OCI-LY1 (cell line): ENCODE measurements at regions not wholly inside any gene's neighbourhood (a gene's known extent, or its start where the extent isn't known, plus 50 kb on each side); places are given as distances from the start of the nearest gene placed in this dataset.

ENCODE experiments used
- H2AFZ ChIP-seq: fragments of 200-600 bp; sonication (generic), shearing (Covaris generic); 2 replicates; pipeline ENCODE4 v1.6.0; 2014; ENCODE audit warnings: antibody characterized with exemption, mild to moderate bottlenecking, low read length
- H3F3A ChIP-seq: fragments of 200-600 bp; sonication (generic), shearing (Covaris generic); 2 replicates; pipeline ENCODE4 v1.6.0; 2014; ENCODE audit warnings: mild to moderate bottlenecking, antibody characterized with exemption, low read length, moderate library complexity; ENCODE audit not compliant: insufficient read depth
- H3K27ac ChIP-seq: fragments of 200-600 bp; sonication (generic); 2 replicates; pipeline ENCODE4 v1.5.1; 2014; ENCODE audit warnings: low read length, mixed run types, mild to moderate bottlenecking, low read depth; ENCODE audit not compliant: poor library complexity, severe bottlenecking
- H3K27me3 ChIP-seq: fragments of 200-600 bp; sonication (generic); 2 replicates; pipeline ENCODE4 v1.6.0; 2014; ENCODE audit warnings: antibody characterized with exemption, mild to moderate bottlenecking, low read length, moderate library complexity; ENCODE audit not compliant: insufficient read depth
- H3K36me3 ChIP-seq: fragments of 200-600 bp; sonication (generic); 2 replicates; pipeline ENCODE4 v1.6.1; 2014; ENCODE audit warnings: mild to moderate bottlenecking, antibody characterized with exemption, low read length, moderate library complexity, mixed read lengths; ENCODE audit not compliant: insufficient read depth
- H3K4me1 ChIP-seq: fragments of 200-600 bp; sonication (generic); 2 replicates; pipeline ENCODE4 v1.5.1; 2014; ENCODE audit warnings: mild to moderate bottlenecking, low read length, moderate library complexity; ENCODE audit not compliant: insufficient read depth, severe bottlenecking
- H3K4me2 ChIP-seq: fragments of 200-600 bp; sonication (generic), shearing (Covaris generic); 2 replicates; pipeline ENCODE4 v1.6.1; 2014; ENCODE audit warnings: low read length
- H3K4me3 ChIP-seq: fragments of 200-600 bp; sonication (generic); 2 replicates; pipeline ENCODE4 v1.5.1; 2014; ENCODE audit warnings: low read length, low read depth, mild to moderate bottlenecking, mixed read lengths; ENCODE audit not compliant: poor library complexity, severe bottlenecking
- H3K79me2 ChIP-seq: fragments of 200-600 bp; shearing (Covaris generic); 2 replicates; pipeline ENCODE4 v1.6.1; 2016; ENCODE audit warnings: mixed run types, low read length, mixed read lengths; ENCODE audit not compliant: insufficient read depth
- H3K9ac ChIP-seq: fragments of 200-600 bp; sonication (generic), shearing (Covaris generic); 2 replicates; pipeline ENCODE4 v1.6.1; 2014; ENCODE audit warnings: mild to moderate bottlenecking, low read length, mixed read lengths
- H3K9me2 ChIP-seq: fragments of 200-600 bp; sonication (generic), shearing (Covaris generic); 2 replicates; pipeline ENCODE4 v1.6.1; 2014; ENCODE audit warnings: low read depth, mild to moderate bottlenecking, low read length, mixed read lengths
- H3K9me3 ChIP-seq: fragments of 200-600 bp; shearing (Covaris generic); 2 replicates; pipeline ENCODE4 v1.6.1; 2014; ENCODE audit warnings: low read length, mixed read lengths
- H4K20me1 ChIP-seq: fragments of 200-600 bp; sonication (generic), shearing (Covaris generic); 2 replicates; pipeline ENCODE4 v1.6.0; 2016; ENCODE audit warnings: mild to moderate bottlenecking, low read length; ENCODE audit not compliant: insufficient read depth
- CTCF ChIP-seq: fragments of 200-600 bp; sonication (generic), shearing (Covaris generic); IDR thresholded peaks from 2 replicates; pipeline ENCODE4 v1.5.1; 2017; ENCODE audit warnings: mild to moderate bottlenecking, antibody characterized with exemption, low read length, moderate library complexity, mixed read lengths
- EZH2 ChIP-seq: fragments of 200-600 bp; sonication (generic), shearing (Covaris generic); IDR thresholded peaks from 2 replicates; pipeline ENCODE4 v1.8.0; 2017; ENCODE audit warnings: borderline replicate concordance, mixed run types, mild to moderate bottlenecking, antibody characterized with exemption, low read length, moderate library complexity, mixed read lengths

GRCh38 chr9:82599336-82599949 lies 463.5 kb downstream of the RASEF start:
- Histone ChIP-seq H3F3A (no peaks in the 10 kb centered on the region), H3K9me2 (no peaks in the 10 kb centered on the region), H3K4me1 (peaks cover 8% of the 10 kb centered on the region), H3K9ac (no peak overlapping the region), H3K27ac (no peak overlapping the region), H3K4me3 (no peak overlapping the region), H3K4me2 (no peak overlapping the region), H3K27me3 (no peaks in the 10 kb centered on the region), H2AFZ (no peak overlapping the region), H3K9me3 (no peaks in the 10 kb centered on the region), H4K20me1 (no peaks in the 10 kb centered on the region), H3K36me3 (no peaks in the 10 kb centered on the region), H3K79me2 (no peaks in the 10 kb centered on the region)
- TF ChIP-seq CTCF (no peak), EZH2 (no peak)

GRCh38 chr9:82600536-82601292 lies 462.2 kb downstream of the RASEF start:
- no peaks in the 10 kb centered on the region for H3K9me3 ChIP-seq
- H4K20me1 ChIP-seq: no peaks in the 10 kb centered on the region
- H3K79me2 ChIP-seq: no peaks in the 10 kb centered on the region
- H3K9me2 ChIP-seq: no peaks in the 10 kb centered on the region
- H3K9ac ChIP-seq: no peak overlapping the region
- H3K4me1 ChIP-seq: peaks cover 8% of the 10 kb centered on the region
- H3K27ac ChIP-seq: no peak overlapping the region
- H3K4me3 ChIP-seq: no peak overlapping the region
- no peak overlapping the region; the same call in 1 of the 2 replicates for H3K4me2 ChIP-seq
- H3F3A ChIP-seq: no peaks in the 10 kb centered on the region
- no peaks in the 10 kb centered on the region for H3K36me3 ChIP-seq
- no peak for TF ChIP-seq EZH2
- TF ChIP-seq CTCF: no peak
- H3K27me3 ChIP-seq: no peaks in the 10 kb centered on the region
- no peak overlapping the region for H2AFZ ChIP-seq

- Histone ChIP-seq H3K4me3 (no peak overlapping the region), H2AFZ (no peak overlapping the region), H3K4me2 (no peak overlapping the region; the same call in 1 of the 2 replicates), H3K27ac (no peak overlapping the region), H4K20me1 (no peaks in the 10 kb centered on the region), H3F3A (no peaks in the 10 kb centered on the region), H3K9me3 (no peaks in the 10 kb centered on the region), H3K36me3 (no peaks in the 10 kb centered on the region), H3K4me1 (peaks cover 8% of the 10 kb centered on the region), H3K9ac (no peak overlapping the region), H3K9me2 (no peaks in the 10 kb centered on the region), H3K27me3 (no peaks in the 10 kb centered on the region), H3K79me2 (no peaks in the 10 kb centered on the region)
- TF ChIP-seq EZH2 (no peak), CTCF (no peak)
These were observed 461.6 kb downstream of the RASEF start for GRCh38 chr9:82601293-82601771.
